Endodermal cell (in vitro differentiated cells): ENCODE measurements at regions not wholly inside any gene's neighbourhood (a gene's known extent, or its start where the extent isn't known, plus 50 kb on each side); places are given as distances from the start of the nearest gene placed in this dataset.

Source experiments
- DNase-seq: peaks from one replicate; pipeline ENCODE4 v3.0.0-alpha.2; 2017
- H3K27ac ChIP-seq: 2 replicates; pipeline ENCODE4 v1.5.1; 2013; ENCODE audit warnings: mild to moderate bottlenecking, low read depth, low read length, moderate library complexity
- H3K27me3 ChIP-seq: 2 replicates; pipeline ENCODE4 v1.6.1; 2013; ENCODE audit warnings: mild to moderate bottlenecking, low read length, moderate library complexity; ENCODE audit not compliant: insufficient read depth, control insufficient read depth, poor library complexity, severe bottlenecking
- H3K36me3 ChIP-seq: 2 replicates; pipeline ENCODE4 v1.7.0; 2013; ENCODE audit warnings: mild to moderate bottlenecking, low read length, moderate library complexity; ENCODE audit not compliant: control insufficient read depth, insufficient read depth
- H3K4me1 ChIP-seq: one replicate; pipeline ENCODE4 v1.7.0; 2013; ENCODE audit warnings: low read length; ENCODE audit not compliant: control insufficient read depth, insufficient read depth
- H3K4me3 ChIP-seq: 2 replicates; pipeline ENCODE4 v1.5.1; 2013; ENCODE audit warnings: mild to moderate bottlenecking, low read length, moderate library complexity
- H3K9ac ChIP-seq: 2 replicates; pipeline ENCODE4 v1.6.1; 2013; ENCODE audit warnings: mild to moderate bottlenecking, low read length, moderate library complexity; ENCODE audit not compliant: poor library complexity, severe bottlenecking; ENCODE audit errors: extremely low read depth
- H3K9me3 ChIP-seq: 2 replicates; pipeline ENCODE4 v1.6.1; 2013; ENCODE audit warnings: mild to moderate bottlenecking, low read length, moderate library complexity; ENCODE audit not compliant: control insufficient read depth
- H3K27ac Mint-ChIP-seq: 2 replicates; pipeline ENCODE4 v1.8.0; 2020; ENCODE audit warnings: mixed read lengths
- H3K27me3 Mint-ChIP-seq: 2 replicates; pipeline ENCODE4 v1.8.0; 2021; ENCODE audit warnings: mild to moderate bottlenecking, mixed read lengths; ENCODE audit not compliant: insufficient read depth
- H3K36me3 Mint-ChIP-seq: 2 replicates; pipeline ENCODE4 v1.8.0; 2020; ENCODE audit warnings: low read depth, mixed read lengths
- H3K4me1 Mint-ChIP-seq: 2 replicates; pipeline ENCODE4 v1.8.0; 2020; ENCODE audit warnings: mixed read lengths
- H3K4me3 Mint-ChIP-seq: 2 replicates; pipeline ENCODE4 v1.8.0; 2020; ENCODE audit warnings: mild to moderate bottlenecking, moderate library complexity, mixed read lengths
- H3K9me3 Mint-ChIP-seq: 2 replicates; pipeline ENCODE4 v1.8.0; 2020; ENCODE audit warnings: mild to moderate bottlenecking, mixed read lengths
- WGBS, 2 experiments: methylation state at CpG; one replicate each; pipeline versions ENCODE4 v1.1.5 to v1.1.7; 2013; ENCODE audit warnings: missing lambda C conversion rate in 2 of 2, mixed read lengths in 1 of 2; ENCODE audit not compliant: insufficient coverage in 1 of 2, insufficient read length in 1 of 2; 5-methylcytosine and 5-hydroxymethylcytosine counted together
- TF ChIP-seq, protein P1 (sequence below): fragments of 200-600 bp; sonication (generic); conservative IDR thresholded peaks from 2 replicates; pipeline ENCODE4 v1.5.0; 2021; ENCODE audit warnings: antibody characterized with exemption, mild to moderate bottlenecking

DNA sequence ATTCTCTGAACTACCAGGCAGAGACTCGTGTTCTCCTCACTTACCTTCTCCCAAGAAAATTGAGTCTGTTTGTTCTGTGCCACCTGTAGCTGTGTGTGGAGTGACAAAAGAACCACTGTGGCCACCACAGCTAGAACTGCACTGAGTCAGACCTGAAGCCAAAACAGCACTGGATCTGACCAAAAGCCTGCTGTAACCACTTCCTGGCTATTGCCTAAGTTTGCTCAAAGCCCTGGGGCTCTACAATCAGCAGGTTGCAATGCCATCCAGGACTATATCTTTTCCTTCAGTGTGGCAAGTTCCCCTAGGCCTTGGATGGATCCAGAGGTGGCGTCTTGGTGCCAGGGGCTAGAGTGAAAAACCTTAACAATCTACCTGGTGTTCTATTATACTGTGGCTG lies 449.1 kb downstream of the FAM133A start:
- H3K27ac Mint-ChIP-seq, result no peak overlapping the region

DNA sequence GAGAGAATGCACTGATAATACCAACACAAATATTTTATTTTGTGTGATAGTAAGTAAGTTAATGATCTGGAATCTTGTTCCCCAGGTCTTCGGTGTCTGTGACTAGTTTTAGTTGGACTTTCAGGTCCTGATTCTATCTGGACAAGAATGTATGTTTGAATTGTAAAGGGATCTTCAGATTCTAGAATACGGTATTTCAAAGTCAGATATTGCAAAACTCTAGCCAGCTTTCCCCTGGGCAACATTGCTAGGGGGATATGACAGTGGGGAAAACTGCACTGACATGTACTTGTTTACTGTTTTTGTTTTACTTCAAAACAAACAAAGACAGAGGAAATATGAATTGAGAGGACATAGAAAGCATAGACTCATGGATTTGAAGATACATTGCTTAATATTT lies 489.0 kb downstream of the FAM133A start:
- Histone ChIP-seq H3K4me3 (no peak overlapping the region), H3K27ac (no peak overlapping the region), H3K9me3 (no peaks in the 10 kb centered on the region), H3K9ac (no peak overlapping the region), H3K27me3 (no peaks in the 10 kb centered on the region), H3K4me1 (no peaks in the 10 kb centered on the region), H3K36me3 (no peaks in the 10 kb centered on the region)
- Mint-ChIP-seq H3K27me3 (no peaks in the 10 kb centered on the region), H3K36me3 (no peaks in the 10 kb centered on the region), H3K4me3 (no peak overlapping the region), H3K27ac (no peak overlapping the region), H3K9me3 (no peaks in the 10 kb centered on the region), H3K4me1 (no peaks in the 10 kb centered on the region)
- 94% methylated on average over 2 of the region's 2 CpGs; no CpG with 5 or more reads in 1 of the 2 experiments for WGBS, 2 experiments
- no peak for DNase-seq
- TF ChIP-seq, protein P1, sequence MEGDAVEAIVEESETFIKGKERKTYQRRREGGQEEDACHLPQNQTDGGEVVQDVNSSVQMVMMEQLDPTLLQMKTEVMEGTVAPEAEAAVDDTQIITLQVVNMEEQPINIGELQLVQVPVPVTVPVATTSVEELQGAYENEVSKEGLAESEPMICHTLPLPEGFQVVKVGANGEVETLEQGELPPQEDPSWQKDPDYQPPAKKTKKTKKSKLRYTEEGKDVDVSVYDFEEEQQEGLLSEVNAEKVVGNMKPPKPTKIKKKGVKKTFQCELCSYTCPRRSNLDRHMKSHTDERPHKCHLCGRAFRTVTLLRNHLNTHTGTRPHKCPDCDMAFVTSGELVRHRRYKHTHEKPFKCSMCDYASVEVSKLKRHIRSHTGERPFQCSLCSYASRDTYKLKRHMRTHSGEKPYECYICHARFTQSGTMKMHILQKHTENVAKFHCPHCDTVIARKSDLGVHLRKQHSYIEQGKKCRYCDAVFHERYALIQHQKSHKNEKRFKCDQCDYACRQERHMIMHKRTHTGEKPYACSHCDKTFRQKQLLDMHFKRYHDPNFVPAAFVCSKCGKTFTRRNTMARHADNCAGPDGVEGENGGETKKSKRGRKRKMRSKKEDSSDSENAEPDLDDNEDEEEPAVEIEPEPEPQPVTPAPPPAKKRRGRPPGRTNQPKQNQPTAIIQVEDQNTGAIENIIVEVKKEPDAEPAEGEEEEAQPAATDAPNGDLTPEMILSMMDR, result no peak

More for the DNA sequence above, 449.1 kb downstream of the FAM133A start:
- Mint-ChIP-seq H3K4me3 (no peak overlapping the region), H3K36me3 (no peaks in the 10 kb centered on the region), H3K9me3 (no peaks in the 10 kb centered on the region), H3K27me3 (no peaks in the 10 kb centered on the region), H3K4me1 (peaks cover 6% of the 10 kb centered on the region)
- no peak overlapping the region for H3K4me3 ChIP-seq
- no peak overlapping the region for H3K9ac ChIP-seq
- no peak overlapping the region for H3K27ac ChIP-seq
- TF ChIP-seq, protein P1, result no peak
- no peaks in the 10 kb centered on the region for H3K27me3 ChIP-seq
- no peaks in the 10 kb centered on the region for H3K9me3 ChIP-seq
- H3K4me1 ChIP-seq, result no peaks in the 10 kb centered on the region
- WGBS, 2 experiments, result 95% methylated on average over 2 of the region's 2 CpGs; no CpG with 5 or more reads in 1 of the 2 experiments
- H3K36me3 ChIP-seq, result no peaks in the 10 kb centered on the region
- no peak for DNase-seq

DNA sequence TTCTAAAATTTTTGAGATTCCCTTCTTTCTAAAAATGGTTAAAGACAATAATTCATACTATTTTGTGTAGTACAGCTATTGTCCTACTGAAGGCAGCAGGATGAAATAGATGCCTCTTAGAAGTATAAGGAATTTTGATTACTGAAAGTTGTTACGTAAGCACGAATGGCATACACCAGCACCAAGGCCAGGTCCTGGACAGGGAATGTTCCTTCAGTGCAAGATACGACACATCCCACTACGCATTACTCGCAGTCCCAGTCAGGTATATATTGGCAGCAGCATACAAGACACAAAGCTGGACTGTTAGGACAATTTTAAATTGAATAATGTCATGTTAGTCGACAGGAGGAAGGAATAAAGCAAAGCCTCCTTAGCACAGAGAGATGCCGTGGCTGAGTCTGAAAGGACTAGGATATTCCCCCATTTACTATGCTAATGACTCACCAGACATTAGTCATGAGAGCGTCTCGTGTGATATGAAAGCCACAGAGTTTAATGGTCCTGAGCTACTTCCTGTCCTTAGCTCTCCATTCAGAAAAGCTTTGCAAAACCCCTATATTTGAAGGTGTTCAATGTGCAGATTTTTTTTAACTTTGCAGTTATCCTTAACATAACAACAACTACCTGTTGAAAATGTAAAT lies 504.3 kb downstream of the FAM133A start:
- no peak overlapping the region for H3K4me3 ChIP-seq
- Mint-ChIP-seq H3K27ac (no peak overlapping the region), H3K9me3 (peaks cover 1% of the 10 kb centered on the region), H3K27me3 (no peaks in the 10 kb centered on the region), H3K36me3 (no peaks in the 10 kb centered on the region), H3K4me3 (no peak overlapping the region), H3K4me1 (no peaks in the 10 kb centered on the region)
- DNase-seq, result no peak
- WGBS, 2 experiments, result 92 to 100% methylated on average over 1 to 9 of the region's 9 CpGs
- H3K27me3 ChIP-seq, result no peaks in the 10 kb centered on the region
- no peak overlapping the region for H3K27ac ChIP-seq
- TF ChIP-seq, protein P1, result no peak
- no peaks in the 10 kb centered on the region for H3K36me3 ChIP-seq
- peaks cover 5% of the 10 kb centered on the region for H3K9me3 ChIP-seq
- no peak overlapping the region for H3K9ac ChIP-seq
- H3K4me1 ChIP-seq, result no peaks in the 10 kb centered on the region
